EH (cell line): ENCODE measurements at regions not wholly inside any gene's neighbourhood (a gene's known extent, or its start where the extent isn't known, plus 50 kb on each side); places are given as distances from the start of the nearest gene placed in this dataset.
"Not testable (repeated sequence)": the region's sequence is repeated elsewhere in the genome, so short reads cannot be mapped to it uniquely, and the experiment has no call there.

ENCODE experiments used
- DNase-seq: peaks from one replicate; pipeline ENCODE4 v3.0.0-alpha.2; 2015; ENCODE audit warnings: low read depth

GRCh38 chr5:12131020-12131419 is 226.8 kb upstream of the CTNND2 start:
- not testable (repeated sequence) for DNase-seq

GRCh38 chr5:12125895-12126294 is 221.6 kb upstream of the CTNND2 start:
- DNase-seq: no peak

GRCh38 chr5:12119657-12120056 is 215.4 kb upstream of the CTNND2 start:
- DNase-seq: no peak

- no peak for DNase-seq
Observed at GRCh38 chr5:12114075-12114474, 209.8 kb upstream of the CTNND2 start.

GRCh38 chr5:12113062-12113461 is 208.8 kb upstream of the CTNND2 start:
- no peak for DNase-seq

- no peak for DNase-seq
Observed at GRCh38 chr5:12111261-12111660, 207.0 kb upstream of the CTNND2 start.

GRCh38 chr5:12110629-12111028 is 206.4 kb upstream of the CTNND2 start:
- no peak for DNase-seq

GRCh38 chr5:12109075-12109688 is 204.9 kb upstream of the CTNND2 start:
- no peak for DNase-seq

GRCh38 chr5:12102151-12102550 is 197.9 kb upstream of the CTNND2 start:
- DNase-seq: no peak

GRCh38 chr5:12100542-12100941 is 196.3 kb upstream of the CTNND2 start:
- no peak for DNase-seq

GRCh38 chr5:12099296-12099695 is 195.1 kb upstream of the CTNND2 start:
- no peak for DNase-seq

GRCh38 chr5:12095808-12096281 is 191.6 kb upstream of the CTNND2 start:
- no peak for DNase-seq

GRCh38 chr5:12093586-12093985 is 189.3 kb upstream of the CTNND2 start:
- no peak for DNase-seq

GRCh38 chr5:12080761-12081160 is 176.5 kb upstream of the CTNND2 start:
- DNase-seq: no peak

GRCh38 chr5:12078286-12078685 is 174.0 kb upstream of the CTNND2 start:
- DNase-seq: not testable (repeated sequence)

- no peak for DNase-seq
Observed at GRCh38 chr5:12073426-12073825, 169.2 kb upstream of the CTNND2 start.

- DNase-seq: no peak
Observed at GRCh38 chr5:12072441-12072840, 168.2 kb upstream of the CTNND2 start.

GRCh38 chr5:12071455-12071854 is 167.2 kb upstream of the CTNND2 start:
- no peak for DNase-seq

- peak; percentile 33 for DNase-seq
Observed at GRCh38 chr5:12023614-12024241, 119.5 kb upstream of the CTNND2 start.

GRCh38 chr5:12022444-12022843 is 118.2 kb upstream of the CTNND2 start:
- DNase-seq: no peak

- no peak for DNase-seq
Observed at GRCh38 chr5:12019306-12019705, 115.1 kb upstream of the CTNND2 start.

- no peak for DNase-seq
Observed at GRCh38 chr5:12017007-12017406, 112.8 kb upstream of the CTNND2 start.

- no peak for DNase-seq
Observed at GRCh38 chr5:12016159-12016746, 112.0 kb upstream of the CTNND2 start.

- DNase-seq: no peak
Observed at GRCh38 chr5:12013351-12013750, 109.1 kb upstream of the CTNND2 start.
